GM19239 (cell line): ENCODE measurements at regions not wholly inside any gene's neighbourhood (a gene's known extent, or its start where the extent isn't known, plus 50 kb on each side); places are given as distances from the start of the nearest gene placed in this dataset.

Experiments used
- DNase-seq: peaks from one replicate; pipeline ENCODE4 v3.0.0; 2011; ENCODE audit warnings: low spot score; ENCODE audit not compliant: insufficient read length
- FAIRE-seq: peaks from 2 replicates; lab custom pipeline; 2011; peaks lifted over from hg19 to GRCh38; lab: Jason Lieb, UNC

DNA sequence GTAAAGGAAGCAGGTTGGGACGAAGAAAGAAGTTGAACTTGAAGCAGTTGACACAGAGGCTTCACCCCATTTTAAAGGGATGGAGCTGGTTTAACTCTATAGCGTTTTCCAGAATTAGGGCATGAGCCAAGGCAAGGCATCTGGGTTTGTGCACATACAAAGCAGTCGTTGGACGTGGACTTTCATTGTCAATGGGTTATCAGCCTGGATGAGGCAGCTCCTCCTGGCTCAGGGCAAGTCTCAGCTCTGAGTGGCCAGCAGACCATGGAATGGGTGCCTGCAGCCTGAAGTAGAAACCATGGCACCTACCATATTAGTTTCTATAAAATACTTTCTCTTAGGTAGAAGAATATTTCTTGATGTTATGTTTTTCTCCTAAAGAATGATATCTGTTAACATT, 163.8 kb upstream of the KCNK2 start:
- DNase-seq (no peak), FAIRE-seq (no peak)

DNA sequence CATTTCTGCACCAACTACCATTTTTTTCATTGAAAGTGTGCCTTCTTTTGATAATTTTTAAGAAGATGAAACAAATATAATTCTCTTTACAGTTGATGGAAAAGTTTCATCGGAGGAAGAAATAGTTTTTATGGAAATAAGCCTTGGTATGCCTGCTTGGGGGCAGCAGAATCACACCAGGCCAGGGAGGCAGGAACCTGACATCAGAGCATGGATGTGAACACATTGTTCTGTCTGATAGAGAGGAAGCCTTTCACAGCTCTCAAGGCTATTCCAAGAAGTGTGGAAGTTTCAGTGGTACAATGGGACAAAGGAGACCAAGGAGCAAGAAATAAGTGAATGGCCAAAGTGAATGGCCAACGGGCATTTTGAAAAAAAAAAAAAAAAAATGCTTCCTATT, 162.2 kb upstream of the KCNK2 start:
- no peak for DNase-seq
- FAIRE-seq = no peak

DNA sequence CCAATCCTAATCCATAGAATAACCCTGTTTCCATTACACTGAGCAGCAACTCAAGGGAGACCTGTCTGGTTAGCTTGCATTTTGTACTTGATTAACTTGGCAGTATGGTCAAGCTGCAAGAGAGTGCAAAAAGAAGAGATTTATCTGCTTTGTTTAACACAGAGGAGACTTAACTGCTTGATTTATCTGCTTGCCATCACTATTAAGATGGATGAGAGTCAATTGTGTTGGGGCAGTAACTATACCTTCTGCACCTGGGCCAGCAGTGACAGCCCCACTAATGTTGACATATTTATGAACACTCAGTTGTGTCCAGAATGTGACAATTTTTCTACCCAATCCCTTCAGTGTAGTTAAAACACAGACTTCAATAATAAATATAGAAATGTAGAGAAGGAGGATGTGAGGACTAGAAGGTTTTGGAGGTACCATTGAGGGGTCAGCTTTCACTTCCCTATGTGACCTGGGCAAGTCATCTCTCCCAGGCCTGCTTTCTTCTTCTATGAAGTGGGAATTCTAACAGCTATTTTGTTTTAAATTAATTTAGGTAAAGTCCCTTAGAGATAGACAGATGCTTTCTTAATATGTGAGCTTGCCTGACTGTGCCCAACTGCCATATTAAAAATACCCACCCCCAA, 159.1 kb upstream of the KCNK2 start:
- DNase-seq (no peak), FAIRE-seq (no peak)

DNA sequence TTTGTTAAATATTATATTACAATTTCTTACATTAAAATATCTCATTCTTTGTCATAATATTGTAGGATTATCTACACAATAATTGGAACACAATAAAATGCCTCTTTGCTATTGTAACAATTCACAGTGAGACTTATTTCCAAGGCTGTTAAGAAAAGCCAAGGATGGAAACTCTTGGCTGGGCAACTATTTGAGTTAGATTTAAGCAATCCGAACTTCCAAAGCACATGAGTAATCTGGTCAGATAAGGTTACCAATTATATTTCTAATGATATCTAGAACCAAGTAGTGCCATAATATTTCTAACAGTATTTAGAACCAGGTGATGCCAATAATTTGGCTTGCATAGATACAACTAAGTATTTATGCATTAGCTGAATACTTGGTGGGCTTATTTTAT, 154.7 kb upstream of the KCNK2 start:
- FAIRE-seq (no peak), DNase-seq (no peak)

DNA sequence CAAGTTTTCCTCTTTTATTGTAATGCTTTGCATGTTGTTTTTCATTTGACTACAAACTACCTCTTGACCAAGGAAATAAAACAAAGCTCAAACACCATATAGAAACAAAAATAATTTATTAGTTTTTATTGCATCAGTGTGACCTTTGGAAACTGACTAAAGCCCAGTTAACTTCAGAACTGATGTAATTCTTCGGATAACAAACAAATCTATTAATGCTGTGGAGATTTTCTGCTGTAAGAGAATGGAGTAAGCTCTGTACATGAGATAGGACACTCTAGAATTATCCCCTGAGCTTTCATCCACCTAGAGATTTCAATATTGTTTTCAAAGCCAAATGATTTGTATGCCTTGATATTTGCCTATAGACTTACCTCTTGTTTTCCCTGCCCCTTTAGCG, 154.0 kb upstream of the KCNK2 start:
- FAIRE-seq = no peak

DNA sequence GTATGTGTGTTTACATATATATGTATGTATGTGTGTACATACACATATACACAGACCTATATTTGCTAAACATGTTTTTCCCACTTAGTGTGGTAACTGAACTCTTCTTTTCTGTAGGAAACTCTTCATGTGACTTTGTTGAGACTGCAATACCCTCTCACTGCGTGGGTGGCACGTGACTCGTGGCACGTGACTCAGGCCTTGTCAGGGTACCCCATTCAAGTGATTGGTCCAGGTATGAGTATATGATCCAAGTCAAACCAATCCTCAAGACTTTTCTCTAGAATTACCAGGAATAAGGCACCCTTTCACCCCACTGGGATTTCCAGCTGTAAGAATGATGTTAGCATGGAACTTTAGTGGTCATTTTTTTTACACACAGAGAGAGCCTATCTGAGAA, 149.2 kb upstream of the KCNK2 start:
- FAIRE-seq (no peak), DNase-seq (no peak)

More for the DNA sequence above, 154.0 kb upstream of the KCNK2 start:
- no peak for DNase-seq

DNA sequence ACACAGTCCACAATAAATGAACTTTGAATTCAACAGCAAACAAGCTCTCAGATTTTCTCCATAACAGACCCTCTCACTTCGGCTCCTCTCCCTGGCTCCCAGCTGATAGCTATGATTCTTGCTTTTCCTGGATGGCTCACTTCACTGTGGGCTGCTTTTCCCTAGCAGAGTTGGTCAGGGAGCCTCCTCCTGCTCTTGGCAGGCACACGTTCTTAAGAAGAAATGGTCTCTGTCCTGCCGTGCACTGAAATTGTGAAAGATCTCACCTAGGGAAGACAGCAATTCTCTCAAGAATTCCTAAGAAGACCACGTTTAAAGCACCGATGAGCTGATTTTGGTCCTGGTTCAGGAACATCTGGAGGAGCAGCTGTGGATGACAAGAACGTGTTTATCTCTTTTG, 148.5 kb upstream of the KCNK2 start:
- FAIRE-seq (no peak), DNase-seq (no peak)

DNA sequence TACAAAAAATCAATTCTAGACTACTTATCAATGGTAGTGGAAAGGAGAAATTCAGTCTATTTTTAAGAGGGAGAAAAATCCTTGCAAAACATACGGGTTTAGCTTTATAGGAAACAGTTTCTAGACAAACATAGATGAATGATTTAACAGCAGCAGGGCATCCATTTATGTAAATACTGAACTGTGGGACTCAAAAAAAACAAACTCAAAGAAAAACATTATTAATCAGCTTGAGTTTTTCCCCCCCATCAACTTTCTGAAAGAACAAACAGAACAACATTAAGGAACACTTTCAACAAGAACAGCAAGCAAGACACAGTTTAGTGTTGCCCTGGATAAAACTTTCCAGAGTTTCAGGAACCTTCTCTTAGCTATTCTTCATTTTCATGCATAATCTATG, 147.3 kb upstream of the KCNK2 start:
- FAIRE-seq (no peak), DNase-seq (no peak)

DNA sequence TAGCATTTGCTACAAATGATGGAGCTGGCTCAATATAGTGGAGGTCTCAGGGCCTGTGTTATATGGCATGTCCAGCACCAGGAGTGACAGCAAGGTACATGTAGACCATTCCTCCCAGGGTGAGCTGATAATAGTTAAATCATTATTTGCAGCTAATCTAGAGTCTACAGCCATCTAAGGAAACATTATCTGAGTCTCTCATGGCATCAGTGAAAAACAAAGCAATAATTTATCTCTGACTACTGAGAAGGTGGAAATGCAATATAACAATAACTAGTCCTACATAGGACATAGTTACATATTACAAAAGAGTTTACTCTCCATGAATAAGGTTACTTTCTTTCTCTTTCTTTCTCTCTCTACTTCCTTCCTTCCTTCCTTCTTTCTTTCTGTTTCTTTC, 143.4 kb upstream of the KCNK2 start:
- no peak for FAIRE-seq

DNA sequence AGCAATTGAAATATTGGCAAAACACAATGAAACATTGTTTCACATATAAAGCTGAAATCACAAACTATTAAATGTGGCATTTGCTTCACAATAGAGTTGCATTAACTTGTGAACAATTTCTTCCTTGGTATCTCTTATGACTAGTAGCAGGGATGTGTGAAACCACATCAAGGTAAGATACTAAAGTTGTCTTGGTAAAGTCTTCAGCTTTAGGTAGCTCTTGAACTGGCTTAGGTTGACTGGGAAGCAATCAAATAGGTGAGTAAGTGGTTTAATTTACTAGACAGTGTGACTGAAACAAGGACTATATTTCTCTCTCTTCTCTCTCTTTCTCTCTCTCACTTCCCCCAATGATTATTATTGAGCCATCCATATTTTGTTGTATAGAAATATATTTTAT, 141.5 kb upstream of the KCNK2 start:
- DNase-seq (no peak), FAIRE-seq (no peak)

More for the DNA sequence above, 143.4 kb upstream of the KCNK2 start:
- no peak for DNase-seq

DNA sequence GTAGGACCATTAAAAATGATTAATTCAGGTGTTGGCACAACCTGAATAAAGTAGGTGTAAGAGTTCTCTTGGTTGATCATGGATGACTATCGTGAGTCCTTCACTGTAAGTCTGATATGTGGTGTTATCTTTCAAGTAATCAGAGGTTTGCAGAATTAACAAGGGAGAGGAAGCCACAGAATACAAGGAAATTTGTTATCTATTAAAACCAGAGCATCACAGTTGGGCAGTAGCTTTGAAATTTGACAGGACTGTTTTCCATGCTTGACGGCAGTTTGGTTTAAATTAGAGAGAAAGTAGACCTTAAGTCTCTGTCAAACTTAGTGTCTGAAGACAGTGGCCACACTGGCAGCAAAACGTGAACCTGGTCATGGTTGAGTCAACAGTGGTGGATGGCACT, 139.5 kb upstream of the KCNK2 start:
- FAIRE-seq (no peak), DNase-seq (no peak)

DNA sequence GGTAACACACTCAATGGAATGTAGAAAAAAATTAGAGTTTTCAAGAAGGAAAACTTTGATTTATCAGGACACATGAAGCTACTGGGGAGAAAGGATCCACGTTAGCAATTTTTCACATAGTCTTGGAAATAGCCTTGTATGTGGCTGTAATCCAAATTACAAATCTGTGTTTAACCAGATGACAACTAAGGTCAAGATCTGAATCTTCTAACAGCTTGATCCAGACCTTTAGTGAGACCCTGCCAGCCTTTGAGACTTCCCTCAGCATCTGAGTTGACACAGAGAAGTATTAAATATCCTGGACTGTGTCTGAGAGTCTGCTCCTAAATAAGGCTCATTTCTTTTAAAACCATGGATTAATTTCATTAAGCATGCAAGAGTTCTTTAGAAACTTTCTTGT, 135.9 kb upstream of the KCNK2 start:
- no peak for DNase-seq
- no peak for FAIRE-seq

DNA sequence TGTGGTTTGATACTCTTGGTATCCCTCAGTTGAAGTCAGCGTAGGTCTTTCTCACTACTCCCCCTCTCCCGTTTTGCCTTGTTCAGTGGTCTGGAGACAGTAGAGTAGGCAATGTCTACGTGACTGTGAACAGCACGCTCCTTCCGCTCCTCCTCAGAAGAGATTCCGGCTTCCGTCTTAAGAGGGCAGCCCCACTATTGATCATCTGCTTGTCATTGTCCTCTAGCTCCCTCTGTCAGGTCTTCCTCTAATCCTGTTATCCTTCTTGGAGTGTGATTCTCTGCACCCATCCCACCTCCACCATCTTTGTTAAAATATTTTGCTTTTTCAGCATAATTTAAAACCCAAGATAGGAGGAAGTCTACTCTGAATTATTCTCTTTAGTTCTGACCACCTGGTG, 129.9 kb upstream of the KCNK2 start:
- no peak for DNase-seq
- no peak for FAIRE-seq

DNA sequence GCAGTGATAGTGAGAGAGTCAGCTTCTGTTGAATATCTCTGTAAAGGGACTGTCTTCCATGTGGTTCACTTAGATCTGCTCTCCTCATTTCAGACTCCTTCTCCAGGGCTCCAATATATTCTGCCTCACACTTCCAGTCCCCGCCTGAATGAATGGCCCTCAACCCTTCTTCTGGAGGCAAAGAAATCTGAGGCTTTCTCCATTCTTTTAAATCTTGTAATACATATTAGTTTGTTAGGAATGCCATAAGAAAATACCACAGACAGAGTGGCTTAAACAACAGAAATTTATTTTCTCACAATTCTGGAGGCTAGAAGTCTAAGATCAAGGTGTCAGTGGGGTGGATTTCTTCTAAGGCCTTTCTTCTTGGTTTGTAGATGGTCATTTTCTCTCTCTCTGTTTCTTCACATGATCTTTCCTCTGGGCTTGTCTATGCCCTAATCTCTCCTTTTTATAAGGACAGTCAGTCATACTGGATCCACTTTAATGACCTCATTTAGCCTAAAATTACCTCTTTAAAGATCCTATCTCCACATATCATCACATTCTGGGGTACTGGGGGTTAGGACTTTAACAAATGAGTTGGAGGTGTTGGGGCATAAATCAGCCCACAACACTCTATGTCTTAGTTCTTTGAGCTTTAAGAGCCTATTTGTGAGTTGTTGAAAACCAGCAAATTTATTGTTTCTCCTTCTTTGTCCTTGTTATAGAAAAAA, 128.5 kb upstream of the KCNK2 start:
- no peak for FAIRE-seq

DNA sequence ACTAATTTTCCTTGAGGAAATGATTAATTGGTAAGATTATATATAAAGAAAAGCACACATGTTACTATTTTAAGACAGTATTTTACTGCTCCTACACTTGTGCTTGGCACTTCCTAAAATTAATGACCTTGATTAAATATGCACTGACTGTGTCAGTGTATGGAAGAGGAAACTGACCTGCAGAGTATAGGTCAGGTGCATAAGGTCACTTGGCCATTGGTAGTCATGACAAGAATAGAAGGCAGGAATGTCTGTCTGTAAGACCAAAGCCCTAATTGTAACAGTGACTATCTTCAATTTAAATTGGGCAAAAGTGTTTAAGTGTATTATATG, 128.0 kb upstream of the KCNK2 start:
- DNase-seq (no peak), FAIRE-seq (no peak)

More for the DNA sequence above, 128.5 kb upstream of the KCNK2 start:
- no peak for DNase-seq

DNA sequence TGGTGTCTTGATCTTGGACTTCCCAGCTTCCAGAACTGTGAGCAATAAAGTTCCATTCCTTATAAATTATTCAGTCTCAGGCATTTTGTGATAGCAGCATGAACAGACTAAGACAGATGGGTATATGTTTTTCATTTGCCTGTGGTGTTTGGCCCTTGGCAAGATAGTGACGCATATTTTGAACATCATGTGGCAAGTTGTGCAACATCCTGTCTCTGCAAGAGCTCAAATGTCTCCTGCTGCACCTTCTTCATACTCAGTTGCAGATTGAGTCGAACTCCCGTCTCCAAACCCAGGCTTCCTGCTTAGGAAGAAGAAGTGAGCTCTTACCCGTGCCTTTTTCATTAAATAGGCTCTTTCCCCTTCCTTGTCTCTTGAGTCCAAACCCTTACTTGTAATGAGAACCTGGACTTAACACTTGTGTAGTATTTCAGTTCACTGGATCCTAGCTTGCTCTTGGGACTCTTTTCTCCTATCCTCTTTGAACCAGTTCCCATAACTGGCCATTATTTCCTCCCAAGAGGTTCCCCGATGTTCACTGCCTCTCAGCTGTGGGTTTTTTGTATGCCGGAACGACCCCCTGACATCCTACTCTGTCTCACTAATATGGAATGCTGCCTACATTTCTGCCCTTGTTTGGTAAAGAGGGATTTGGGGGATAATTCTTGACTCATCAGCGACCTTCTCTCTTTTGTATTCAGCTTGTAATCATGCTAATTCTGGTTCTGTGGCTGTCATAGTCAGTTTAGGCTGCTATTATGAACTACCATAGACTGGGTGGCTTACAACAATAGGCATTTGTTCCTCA, 125.0 kb upstream of the KCNK2 start:
- DNase-seq = no peak
- no peak for FAIRE-seq

DNA sequence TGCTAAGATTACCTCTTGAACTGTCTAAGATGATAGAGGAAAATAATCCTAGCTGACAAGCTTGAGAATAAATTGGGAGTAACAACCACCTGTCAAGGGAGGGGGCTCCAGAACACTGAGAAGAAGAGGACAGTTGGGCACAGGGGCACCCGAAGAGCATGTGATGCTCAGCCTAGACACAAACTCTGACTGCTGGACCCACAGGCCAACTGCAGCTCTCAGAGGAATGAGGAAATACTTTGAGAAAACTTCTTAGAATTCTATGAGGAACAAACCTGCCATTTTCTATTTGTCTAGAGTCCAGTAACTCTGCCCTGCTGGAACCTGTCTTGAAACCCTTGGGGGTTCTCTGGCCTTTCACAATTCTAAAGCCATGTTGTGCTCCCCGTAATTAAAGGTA, 124.1 kb upstream of the KCNK2 start:
- FAIRE-seq (no peak), DNase-seq (no peak)

DNA sequence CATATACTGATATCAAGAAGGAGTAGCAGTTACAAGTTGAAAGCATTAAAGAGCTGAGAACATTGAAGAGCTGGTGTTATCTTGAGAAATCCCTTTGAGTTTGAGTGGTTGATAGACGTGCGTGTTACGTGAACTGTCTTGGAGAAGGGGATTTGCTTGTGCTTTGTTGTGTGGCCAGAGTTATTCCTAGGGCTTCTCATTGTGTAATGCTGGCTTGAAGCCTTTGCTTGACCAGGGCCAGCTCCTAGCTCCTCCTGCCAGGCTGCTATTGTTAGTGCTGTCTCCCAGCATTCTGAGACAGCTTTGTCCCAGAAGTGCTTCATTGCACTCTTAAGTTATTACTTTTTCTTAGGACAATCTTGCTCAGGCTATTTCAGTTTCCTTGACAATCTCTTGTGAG, 116.2 kb upstream of the KCNK2 start:
- FAIRE-seq = no peak

DNA sequence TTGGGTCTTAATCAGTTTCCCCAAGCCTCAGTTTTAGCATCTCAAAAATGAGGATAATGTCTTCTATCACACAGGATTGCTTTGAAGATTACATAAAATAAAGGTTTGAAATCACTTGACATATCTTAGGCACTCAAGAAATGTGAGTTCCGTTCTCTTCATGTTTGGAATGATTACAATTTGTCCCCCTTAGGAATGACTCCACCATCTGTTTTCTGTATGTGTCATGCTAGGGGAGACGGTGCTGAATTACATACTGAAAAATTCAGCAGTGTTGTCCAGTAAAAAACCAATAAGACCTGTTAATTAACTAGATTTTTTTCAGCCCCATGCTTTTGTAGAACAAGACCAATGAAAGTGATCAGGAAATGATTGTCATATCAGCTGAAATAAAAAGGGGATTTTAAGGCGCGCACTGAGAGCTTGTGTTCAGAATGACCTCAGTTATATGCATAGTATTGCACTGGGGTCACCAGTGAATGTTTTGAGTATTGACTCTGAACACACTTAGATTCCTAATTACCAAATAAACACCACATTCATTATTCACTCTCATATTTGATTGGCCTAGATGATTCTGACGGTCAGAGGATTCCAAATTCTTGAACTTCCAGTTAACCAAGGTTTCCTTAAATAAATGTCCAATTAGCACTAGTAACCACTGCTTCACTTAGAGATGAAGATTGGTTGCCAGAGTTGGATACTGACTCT, 114.5 kb upstream of the KCNK2 start:
- FAIRE-seq = no peak

More for the DNA sequence above, 116.2 kb upstream of the KCNK2 start:
- no peak for DNase-seq

DNA sequence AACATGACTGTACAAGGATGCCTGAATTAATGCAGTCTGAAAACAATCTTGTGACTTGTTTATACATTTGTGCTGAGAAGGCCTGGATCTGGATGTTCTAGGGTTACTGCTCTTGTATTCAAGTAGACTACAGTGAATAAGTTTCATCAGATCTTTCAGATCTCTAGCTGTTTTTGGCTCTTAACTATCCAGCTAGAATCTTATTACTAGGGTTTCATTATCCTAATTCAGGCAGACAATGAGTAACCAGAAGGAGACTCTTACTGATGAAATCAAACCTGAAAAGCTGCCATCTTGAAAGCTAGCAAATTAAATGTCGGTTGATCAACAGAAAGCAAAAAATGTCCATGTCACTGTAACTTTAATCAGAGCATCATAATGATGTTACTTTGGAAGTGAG, 112.5 kb upstream of the KCNK2 start:
- DNase-seq (no peak), FAIRE-seq (no peak)

More for the DNA sequence above, 114.5 kb upstream of the KCNK2 start:
- DNase-seq = no peak

DNA sequence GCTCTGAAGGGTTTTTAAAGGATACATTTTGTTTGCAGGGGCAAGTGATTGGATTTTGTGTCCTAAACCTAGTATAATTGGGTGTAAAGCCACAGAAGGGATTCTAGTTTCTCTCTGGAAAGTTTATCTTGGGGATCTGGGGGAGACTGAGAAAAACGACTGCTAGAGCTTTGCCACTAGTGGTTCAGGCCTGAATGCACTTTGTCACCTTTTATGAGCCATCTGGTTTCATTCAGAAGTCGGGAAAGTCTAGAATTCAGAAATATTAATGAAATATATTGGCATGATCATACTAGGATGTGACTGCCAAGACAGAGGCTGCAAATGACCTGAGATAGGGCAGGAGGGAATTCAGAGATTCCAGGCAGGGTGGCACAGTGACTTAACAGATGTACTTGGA, 111.5 kb upstream of the KCNK2 start:
- DNase-seq (no peak), FAIRE-seq (no peak)
